Mucosa of gallbladder (tissue), 1 donor: ENCODE measurements at regions not wholly inside any gene's neighbourhood (a gene's known extent, or its start where the extent isn't known, plus 50 kb on each side); places are given as distances from the start of the nearest gene placed in this dataset.

ENCODE experiments used
- DNase-seq: peaks from one replicate; pipeline ENCODE4 v3.0.0-alpha.2; 2020; ENCODE audit warnings: low spot score
- donor health status: DM: no; HTN: no; CAD: no.

DNA sequence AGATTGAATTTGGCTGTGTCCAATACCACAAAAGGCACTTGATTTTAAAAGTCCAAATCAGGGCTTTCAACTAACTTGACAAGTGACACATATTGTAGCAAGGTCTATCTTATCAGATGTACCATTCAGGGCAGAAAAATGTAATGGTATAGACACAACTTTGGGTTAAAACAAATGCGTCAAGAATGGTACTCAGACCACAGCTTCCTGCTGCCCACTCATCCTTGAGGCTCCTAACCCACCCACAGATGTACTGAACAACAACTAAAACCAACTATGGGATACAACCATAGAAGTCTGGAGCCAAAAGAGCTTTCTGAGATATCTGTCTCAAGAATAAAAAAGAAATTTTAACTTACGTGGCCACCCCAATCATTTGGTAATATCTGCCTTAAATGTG, 105.2 kb downstream of the RBM43 start:
- no peak for DNase-seq

DNA sequence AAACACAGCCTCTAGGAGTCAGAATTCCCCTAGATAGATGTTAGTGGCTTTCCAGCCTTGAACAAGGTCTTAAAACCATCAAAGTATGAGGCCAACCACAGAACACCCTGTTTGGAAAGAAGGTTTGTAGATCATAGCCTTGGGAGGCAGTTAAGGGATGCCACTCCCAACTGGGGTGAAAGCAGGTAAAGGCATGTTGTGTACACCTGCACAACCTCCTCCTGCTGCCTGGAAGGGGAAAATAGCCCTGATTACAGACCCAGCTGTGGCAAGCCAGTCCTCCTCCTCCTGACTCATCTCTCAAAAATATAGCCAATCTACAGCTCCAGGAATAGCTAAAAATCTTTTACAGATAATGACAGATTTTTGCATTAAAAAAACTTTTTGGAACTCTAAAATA, 108.1 kb downstream of the RBM43 start:
- no peak for DNase-seq

DNA sequence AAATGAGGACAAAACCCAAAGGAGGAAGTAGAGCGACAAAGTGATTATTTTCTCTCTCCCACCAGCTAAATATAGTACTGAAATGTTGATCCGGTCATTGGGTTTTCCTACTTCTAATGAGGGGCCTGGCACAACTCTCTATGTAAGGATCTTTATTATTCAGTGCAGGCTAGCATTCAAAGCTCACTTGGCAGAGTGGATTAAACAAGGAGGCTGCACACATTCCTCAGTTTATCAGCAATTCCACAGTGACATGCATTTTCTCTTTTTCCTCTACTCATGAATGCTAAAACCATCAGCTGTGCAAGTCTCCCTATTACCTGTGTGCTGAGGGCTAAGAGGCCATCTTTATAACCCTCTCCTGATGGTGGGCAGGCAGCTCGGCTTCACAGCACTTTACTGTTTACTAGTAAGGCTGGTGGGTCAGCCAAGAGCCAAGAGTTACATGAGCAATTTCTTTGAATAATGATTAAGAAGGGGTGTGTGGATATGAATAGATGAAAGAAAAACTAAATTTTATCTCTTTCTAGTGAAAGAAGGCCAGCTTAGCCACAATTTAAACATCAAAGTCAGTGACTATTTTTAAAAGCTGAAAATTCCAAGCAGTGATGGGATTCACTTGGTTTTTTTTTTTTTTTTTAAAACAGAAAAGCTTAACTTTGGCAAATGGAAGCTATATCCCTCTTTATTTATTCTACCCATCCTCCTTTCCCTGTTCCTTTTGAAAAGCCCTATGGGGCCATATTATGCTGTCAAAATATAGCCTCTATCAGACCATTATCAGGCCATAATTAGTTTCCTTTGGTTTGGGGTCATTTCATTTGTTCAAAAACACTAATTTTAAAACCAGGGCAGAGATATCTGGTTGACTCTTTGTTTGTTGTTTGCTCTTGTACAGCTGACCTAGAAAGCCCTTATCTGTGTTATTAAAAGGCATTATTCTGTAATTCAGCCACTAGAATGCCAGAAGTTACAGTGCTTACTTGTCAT, 111.0 kb downstream of the RBM43 start:
- no peak for DNase-seq

GRCh38 chr2:151138507-151138906, 123.2 kb downstream of the RBM43 start:
- DNase-seq, result no peak

- DNase-seq, result no peak
Observed at GRCh38 chr2:151137526-151137925, 124.1 kb downstream of the RBM43 start.

DNA sequence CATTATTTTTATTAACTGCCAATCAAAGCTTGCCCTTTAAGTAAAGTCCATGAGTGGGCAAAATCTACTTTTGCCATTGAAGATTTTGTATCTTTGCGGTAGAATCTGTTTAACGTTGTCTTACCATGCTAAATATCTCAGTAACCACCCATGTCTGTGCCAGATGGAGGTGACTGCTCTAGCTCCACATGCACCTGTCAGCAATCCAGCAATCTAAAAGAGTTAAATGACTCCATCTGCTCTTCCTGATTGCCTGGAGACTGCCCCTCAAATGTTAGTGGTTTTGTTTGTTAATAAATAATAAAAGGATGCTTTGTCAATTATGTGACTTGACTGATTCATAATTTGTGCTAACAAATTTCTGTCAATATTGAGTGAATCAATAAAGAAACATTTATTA, 141.7 kb downstream of the RBM43 start:
- no peak for DNase-seq

GRCh38 chr2:151119374-151119773, 142.3 kb downstream of the RBM43 start:
- no peak for DNase-seq

DNA sequence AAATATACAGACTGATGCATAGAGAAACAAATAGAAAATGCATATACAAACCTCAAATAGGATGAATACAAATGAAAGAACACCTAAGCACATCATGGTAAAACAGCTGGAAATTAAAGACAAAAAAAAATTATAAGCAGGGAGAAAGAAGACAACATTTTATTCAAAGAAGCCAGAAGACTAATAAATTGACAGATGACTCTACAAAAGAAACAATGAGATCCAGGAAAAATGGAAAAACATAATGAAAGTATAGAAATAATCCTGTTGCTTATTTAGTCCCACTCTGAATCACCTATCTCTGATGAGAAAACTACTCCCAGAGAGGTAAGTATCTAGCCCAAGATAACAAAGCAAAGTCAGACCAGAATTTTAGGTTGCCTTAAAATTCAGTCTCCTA, 143.4 kb downstream of the RBM43 start:
- DNase-seq, result no peak

GRCh38 chr2:151114874-151115273, 146.8 kb downstream of the RBM43 start:
- no peak for DNase-seq

- no peak for DNase-seq
Observed at GRCh38 chr2:151113318-151113717, 148.3 kb downstream of the RBM43 start.

- no peak for DNase-seq
Observed at GRCh38 chr2:151111599-151112278, 149.9 kb downstream of the RBM43 start.

DNA sequence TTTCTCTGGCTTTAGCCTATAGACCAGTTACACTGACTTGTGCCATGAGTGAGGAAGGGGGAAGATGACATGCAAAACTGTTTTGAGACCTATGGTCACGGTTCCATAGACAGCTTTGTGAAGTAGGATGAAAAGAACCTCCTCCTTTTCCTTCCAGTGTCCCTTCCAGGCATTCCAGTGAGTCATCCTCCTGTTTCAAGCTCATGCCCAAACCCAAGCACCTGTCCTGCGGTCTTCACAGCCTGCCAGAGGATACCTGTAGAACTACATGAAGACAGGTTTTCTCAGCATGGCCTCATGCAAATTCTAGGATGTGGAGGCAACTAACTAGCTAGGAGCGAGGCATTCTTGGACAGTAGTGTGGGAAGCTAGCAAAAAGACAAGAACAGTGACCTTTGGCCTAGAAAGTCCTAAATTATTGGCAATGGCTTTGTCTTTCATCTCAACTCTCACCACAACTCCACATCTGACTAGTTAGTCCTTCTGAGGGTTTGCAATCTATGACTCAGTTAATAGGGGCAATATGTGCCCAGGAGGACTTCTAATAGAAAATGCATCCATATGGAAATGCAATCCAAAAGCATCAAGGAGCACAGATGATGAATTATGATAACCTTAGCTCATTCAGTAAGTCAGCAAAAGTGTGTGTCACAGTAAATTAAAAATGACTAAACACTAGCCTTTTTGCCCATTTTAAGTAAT, 154.7 kb downstream of the RBM43 start:
- DNase-seq, result no peak

DNA sequence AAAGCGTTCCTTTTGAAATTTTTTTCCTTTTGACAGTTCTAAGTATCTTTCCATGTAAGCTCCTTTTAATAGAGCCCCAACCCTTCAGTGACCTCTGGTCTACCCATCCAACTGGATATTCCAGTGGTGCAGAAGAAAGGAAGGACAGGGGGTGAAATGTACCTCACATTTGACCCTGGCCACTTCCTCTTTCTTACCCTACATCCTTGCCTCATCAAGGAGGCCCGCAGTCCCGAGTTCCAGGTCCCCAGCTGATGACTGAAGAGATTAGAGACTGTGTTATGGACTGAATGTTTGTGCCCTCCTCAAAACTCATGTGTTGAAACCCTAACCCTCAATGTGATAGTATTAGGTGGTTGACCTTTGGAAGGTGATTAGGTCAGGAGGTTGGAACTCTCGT, 158.1 kb downstream of the RBM43 start:
- no peak for DNase-seq

DNA sequence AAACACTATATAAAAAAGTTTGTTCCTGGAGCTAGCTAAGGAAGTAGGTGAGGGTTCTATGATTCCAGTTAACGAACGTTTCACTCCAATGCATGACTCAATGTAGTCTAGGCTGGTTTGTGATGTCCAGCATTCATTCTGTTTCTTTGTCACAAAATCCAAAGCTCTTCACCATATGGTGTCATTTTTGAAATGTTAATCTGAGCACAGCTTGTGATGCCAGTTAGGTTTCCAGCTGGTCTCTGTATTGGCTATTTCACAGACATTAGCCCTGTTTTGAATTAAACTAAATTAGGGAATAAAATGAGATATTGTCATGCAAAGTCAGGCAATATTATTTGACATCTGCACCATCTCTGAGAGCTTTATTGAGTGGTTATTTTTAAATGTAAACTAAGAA, 159.4 kb downstream of the RBM43 start:
- DNase-seq, result no peak

DNA sequence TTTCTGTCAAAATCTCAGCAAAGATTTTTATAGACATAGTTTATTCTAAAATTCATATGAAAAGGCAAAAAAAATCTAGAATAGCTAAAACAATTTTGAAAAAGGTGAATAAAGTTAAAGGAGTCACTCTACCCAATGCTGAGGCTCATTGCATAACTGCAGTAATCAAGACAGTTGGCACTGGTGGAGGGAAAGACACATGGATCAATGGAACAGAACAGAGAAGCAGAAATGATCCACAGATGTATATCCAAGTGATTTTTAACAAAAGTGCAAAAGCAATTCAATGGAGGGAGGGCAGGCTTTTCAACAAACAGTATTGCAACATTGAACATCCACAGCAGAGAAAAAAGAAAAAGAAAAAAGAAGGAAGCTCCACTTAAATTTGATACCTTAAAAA, 162.8 kb downstream of the RBM43 start:
- no peak for DNase-seq

DNA sequence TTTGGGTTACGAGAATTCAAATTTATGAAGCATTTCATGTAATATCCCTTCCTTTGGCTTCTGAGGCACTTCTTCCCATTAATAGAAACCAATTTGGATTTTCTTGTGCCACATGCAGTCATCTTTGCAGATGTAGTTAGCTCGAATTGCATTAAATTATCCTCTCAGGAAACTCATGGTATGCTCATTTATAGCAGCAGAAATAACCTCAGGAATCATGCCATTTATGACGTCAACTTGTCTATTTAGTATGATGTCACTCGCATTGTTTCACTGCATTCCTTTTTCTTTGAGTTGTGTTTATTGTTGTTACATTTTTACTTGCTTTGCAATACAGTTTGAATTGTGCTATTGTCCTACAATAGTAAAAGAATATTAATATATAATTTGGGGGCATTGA, 163.8 kb downstream of the RBM43 start:
- no peak for DNase-seq

DNA sequence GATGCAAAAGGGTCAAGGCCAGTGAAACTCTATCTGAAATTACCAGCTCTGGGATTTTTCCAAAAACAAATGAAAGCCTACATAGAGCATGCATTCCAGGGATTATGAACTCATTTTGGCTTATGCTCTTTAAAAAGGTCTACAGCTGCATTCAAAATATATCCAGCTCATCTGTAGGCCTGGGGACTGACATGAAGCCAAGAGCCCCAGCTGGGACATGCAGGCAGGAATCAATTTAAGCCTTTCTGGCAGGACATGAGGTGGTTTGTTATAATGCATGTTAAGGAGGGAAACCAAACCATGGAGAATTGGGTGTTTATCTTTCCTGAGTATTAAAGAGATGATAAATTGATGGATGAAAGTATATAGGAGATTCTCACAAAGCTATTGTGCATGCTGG, 164.5 kb downstream of the RBM43 start:
- DNase-seq, result no peak

GRCh38 chr2:151096235-151096634, 165.4 kb downstream of the RBM43 start:
- no peak for DNase-seq

- DNase-seq, result no peak
Observed at GRCh38 chr2:151095463-151095862, 166.2 kb downstream of the RBM43 start.

DNA sequence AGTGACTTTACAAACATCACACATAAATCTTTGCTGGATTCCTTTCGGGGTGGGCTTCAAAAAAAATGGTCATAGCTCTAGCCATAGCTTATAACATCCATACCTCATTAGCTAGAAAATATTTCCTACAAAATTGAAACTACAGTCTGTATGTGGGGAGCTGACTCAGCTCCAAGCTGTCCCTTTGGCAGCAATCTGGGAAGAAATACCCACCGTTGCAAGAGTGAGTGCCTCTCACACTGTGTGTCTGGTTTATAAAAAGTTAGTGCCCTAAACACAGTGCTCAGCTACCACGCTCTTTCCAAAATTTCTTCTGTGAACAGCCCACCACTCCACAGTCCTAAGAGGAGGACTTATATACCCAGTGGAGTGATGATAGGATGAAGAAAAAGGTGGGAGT, 170.1 kb downstream of the RBM43 start:
- DNase-seq, result no peak

GRCh38 chr2:151087377-151087776, 174.3 kb downstream of the RBM43 start:
- DNase-seq, result no peak

GRCh38 chr2:151085181-151085611, 176.5 kb downstream of the RBM43 start:
- no peak for DNase-seq
